ENCODE measurements at regions not wholly inside any gene's neighbourhood (a gene's known extent, or its start where the extent isn't known, plus 50 kb on each side); places are given as distances from the start of the nearest gene placed in this dataset.
"Not testable (repeated sequence)": the region's sequence is repeated elsewhere in the genome, so short reads cannot be mapped to it uniquely, and the experiment has no call there.

- Histone ChIP-seq H3K27me3 (ENCODE audit: control insufficient read depth, insufficient read depth, low read length) (no peaks in the 10 kb centered on the region), H3K27ac (ENCODE audit: low read depth in 2 of 2, low read length in 2 of 2) (no peak overlapping the region), H3K4me1 (ENCODE audit: control insufficient read depth in 2 of 3, insufficient read depth in 2 of 3, low read depth in 1 of 3, low read length in 3 of 3) (no peaks in the 10 kb centered on the region), H3K9me3 (ENCODE audit: control insufficient read depth in 2 of 3, insufficient read depth in 1 of 3, low read length in 3 of 3) (no peaks in the 10 kb centered on the region), H3K9ac (ENCODE audit: low read length in 3 of 3) (no peak overlapping the region), H3K36me3 (ENCODE audit: control insufficient read depth in 2 of 3, insufficient read depth in 3 of 3, low read length in 3 of 3) (no peaks in the 10 kb centered on the region), H3K4me3 (ENCODE audit: low read length in 3 of 3) (no peak overlapping the region)
- DNase-seq (no peak), FAIRE-seq (no peak)
- TF ChIP-seq CTCF (IDR thresholded peaks at IDR 0.05; ENCODE audit: borderline replicate concordance, extremely low read depth, insufficient read depth): no peak
- intact Hi-C loops (cut with DNase I): no loop called here
Observed at GRCh38 chr4:137806420-137806819, 274.1 kb upstream of the PCDH18 start.

GRCh38 chr4:137804906-137805495, 272.7 kb upstream of the PCDH18 start:
- Histone ChIP-seq H3K27me3 (ENCODE audit: control insufficient read depth, insufficient read depth, low read length) (no peaks in the 10 kb centered on the region), H3K9ac (ENCODE audit: low read length in 3 of 3) (no peak overlapping the region), H3K4me1 (ENCODE audit: control insufficient read depth in 2 of 3, insufficient read depth in 2 of 3, low read depth in 1 of 3, low read length in 3 of 3) (no peaks in the 10 kb centered on the region), H3K4me3 (ENCODE audit: low read length in 3 of 3) (no peak overlapping the region), H3K27ac (ENCODE audit: low read depth in 2 of 2, low read length in 2 of 2) (no peak overlapping the region), H3K9me3 (ENCODE audit: control insufficient read depth in 2 of 3, insufficient read depth in 1 of 3, low read length in 3 of 3) (no peaks in the 10 kb centered on the region), H3K36me3 (ENCODE audit: control insufficient read depth in 2 of 3, insufficient read depth in 3 of 3, low read length in 3 of 3) (no peaks in the 10 kb centered on the region)
- TF ChIP-seq CTCF (IDR thresholded peaks at IDR 0.05; ENCODE audit: borderline replicate concordance, extremely low read depth, insufficient read depth): no peak
- intact Hi-C loops (cut with DNase I): no loop called here
- DNase-seq (no peak), FAIRE-seq (no peak)

- no peaks in the 10 kb centered on the region for H3K27me3 ChIP-seq (ENCODE audit: control insufficient read depth, insufficient read depth, low read length)
- TF ChIP-seq CTCF (IDR thresholded peaks at IDR 0.05; ENCODE audit: borderline replicate concordance, extremely low read depth, insufficient read depth): no peak
- H3K9ac ChIP-seq (ENCODE audit: low read length in 3 of 3): no peak overlapping the region
- H3K27ac ChIP-seq (ENCODE audit: low read depth in 2 of 2, low read length in 2 of 2): no peak overlapping the region
- FAIRE-seq (no peak), DNase-seq (no peak)
- H3K9me3 ChIP-seq (ENCODE audit: control insufficient read depth in 2 of 3, insufficient read depth in 1 of 3, low read length in 3 of 3): no peaks in the 10 kb centered on the region
- no peaks in the 10 kb centered on the region for H3K36me3 ChIP-seq (ENCODE audit: control insufficient read depth in 2 of 3, insufficient read depth in 3 of 3, low read length in 3 of 3)
- H3K4me3 ChIP-seq (ENCODE audit: low read length in 3 of 3): no peak overlapping the region
- intact Hi-C loops (cut with DNase I): no loop called here
- H3K4me1 ChIP-seq (ENCODE audit: control insufficient read depth in 2 of 3, insufficient read depth in 2 of 3, low read depth in 1 of 3, low read length in 3 of 3): no peaks in the 10 kb centered on the region
Observed at GRCh38 chr4:137800861-137801260, 268.6 kb upstream of the PCDH18 start.

- Histone ChIP-seq H3K27me3 (ENCODE audit: control insufficient read depth, insufficient read depth, low read length) (no peaks in the 10 kb centered on the region), H3K9me3 (ENCODE audit: control insufficient read depth in 2 of 3, insufficient read depth in 1 of 3, low read length in 3 of 3) (no peaks in the 10 kb centered on the region), H3K9ac (ENCODE audit: low read length in 3 of 3) (no peak overlapping the region), H3K4me3 (ENCODE audit: low read length in 3 of 3) (no peak overlapping the region), H3K27ac (ENCODE audit: low read depth in 2 of 2, low read length in 2 of 2) (no peak overlapping the region), H3K4me1 (ENCODE audit: control insufficient read depth in 2 of 3, insufficient read depth in 2 of 3, low read depth in 1 of 3, low read length in 3 of 3) (no peaks in the 10 kb centered on the region), H3K36me3 (ENCODE audit: control insufficient read depth in 2 of 3, insufficient read depth in 3 of 3, low read length in 3 of 3) (no peaks in the 10 kb centered on the region)
- no peak for TF ChIP-seq CTCF (IDR thresholded peaks at IDR 0.05; ENCODE audit: borderline replicate concordance, extremely low read depth, insufficient read depth)
- intact Hi-C loops (cut with DNase I): no loop called here
- DNase-seq: no peak
- FAIRE-seq: no peak
Observed at GRCh38 chr4:137794764-137795254, 262.5 kb upstream of the PCDH18 start.

- H3K36me3 ChIP-seq (ENCODE audit: control insufficient read depth in 2 of 3, insufficient read depth in 3 of 3, low read length in 3 of 3); H3K4me1 ChIP-seq (ENCODE audit: control insufficient read depth in 2 of 3, insufficient read depth in 2 of 3, low read depth in 1 of 3, low read length in 3 of 3); FAIRE-seq; DNase-seq; H3K9ac ChIP-seq (ENCODE audit: low read length in 3 of 3); intact Hi-C loops (cut with DNase I); H3K9me3 ChIP-seq (ENCODE audit: control insufficient read depth in 2 of 3, insufficient read depth in 1 of 3, low read length in 3 of 3); H3K4me3 ChIP-seq (ENCODE audit: low read length in 3 of 3); H3K27ac ChIP-seq (ENCODE audit: low read depth in 2 of 2, low read length in 2 of 2); H3K27me3 ChIP-seq (ENCODE audit: control insufficient read depth, insufficient read depth, low read length): not testable (repeated sequence)
Observed at GRCh38 chr4:137789263-137789662, 257.0 kb upstream of the PCDH18 start.

Measured in kidney (tissue), 13 donors.